RWPE2 (cell line): ENCODE measurements at regions not wholly inside any gene's neighbourhood (a gene's known extent, or its start where the extent isn't known, plus 50 kb on each side); places are given as distances from the start of the nearest gene placed in this dataset.

Experiments used
- ATAC-seq: fragments of 200-7000 bp; cut with Tn5 transposase; 3 replicates; pipeline ENCODE4 v1.9.1; 2021; ENCODE audit warnings: low read depth
- DNase-seq: peaks from one replicate; pipeline ENCODE4 v3.0.0-alpha.2; 2020; ENCODE audit warnings: low spot score
- H3K27ac ChIP-seq: fragments of 450-650 bp; 2 replicates; pipeline ENCODE4 v1.5.1; 2017; ENCODE audit warnings: mild to moderate bottlenecking; ENCODE audit not compliant: poor library complexity, severe bottlenecking
- H3K27me3 ChIP-seq: fragments of 250-450 bp; sonication (Bioruptor Pico); 2 replicates; pipeline ENCODE4 v1.5.1; 2021; ENCODE audit warnings: mild to moderate bottlenecking, moderate library complexity; ENCODE audit not compliant: insufficient read depth, poor library complexity, severe bottlenecking
- H3K36me3 ChIP-seq: fragments of 250-450 bp; sonication (Bioruptor Pico); 2 replicates; pipeline ENCODE4 v1.5.1; 2020; ENCODE audit warnings: low read depth, mild to moderate bottlenecking, moderate library complexity
- H3K4me1 ChIP-seq: fragments of 250-450 bp; sonication (Bioruptor Pico); 2 replicates; pipeline ENCODE4 v1.5.1; 2021; ENCODE audit warnings: mild to moderate bottlenecking, moderate library complexity; ENCODE audit not compliant: insufficient read depth, poor library complexity, severe bottlenecking
- H3K4me3 ChIP-seq: fragments of 250-450 bp; sonication (Bioruptor Pico); 2 replicates; pipeline ENCODE4 v1.5.1; 2021; ENCODE audit warnings: mild to moderate bottlenecking, moderate library complexity; ENCODE audit not compliant: severe bottlenecking
- H3K9me3 ChIP-seq: fragments of 250-450 bp; sonication (Bioruptor Pico); 2 replicates; pipeline ENCODE4 v1.5.1; 2021; ENCODE audit warnings: mild to moderate bottlenecking, moderate library complexity; ENCODE audit not compliant: severe bottlenecking
- CTCF ChIP-seq: fragments of 450-650 bp; IDR thresholded peaks from one replicate; pipeline ENCODE4 v1.5.1; 2017; ENCODE audit warnings: mild to moderate bottlenecking, moderate library complexity; ENCODE audit not compliant: poor library complexity, severe bottlenecking

- DNase-seq (no peak), ATAC-seq (no peak)
- Histone ChIP-seq H3K27me3 (no peaks in the 10 kb centered on the region), H3K9me3 (no peaks in the 10 kb centered on the region), H3K4me1 (peaks cover 27% of the 10 kb centered on the region), H3K4me3 (no peak overlapping the region), H3K36me3 (no peaks in the 10 kb centered on the region), H3K27ac (peak overlapping the region; percentile 83)
- no peak for TF ChIP-seq CTCF
These were observed 98.7 kb upstream of the GRIA3 start for GRCh38 chrX:123085311-123085940.

- no peak for DNase-seq
- H3K4me3 ChIP-seq: no peak overlapping the region
- peak overlapping the region; percentile 42 for H3K27ac ChIP-seq
These were observed 97.3 kb upstream of the GRIA3 start for GRCh38 chrX:123086768-123087167.

GRCh38 chrX:123087326-123087725 lies 96.8 kb upstream of the GRIA3 start:
- Histone ChIP-seq H3K4me3 (no peak overlapping the region), H3K27ac (peak overlapping the region; percentile 42), H3K4me1 (peaks cover 24% of the 10 kb centered on the region), H3K27me3 (no peaks in the 10 kb centered on the region), H3K9me3 (no peaks in the 10 kb centered on the region), H3K36me3 (no peaks in the 10 kb centered on the region)
- no peak for DNase-seq
- no peak for TF ChIP-seq CTCF
- ATAC-seq: peak; percentile 48

More at GRCh38 chrX:123086768-123087167, 97.3 kb upstream of the GRIA3 start:
- TF ChIP-seq CTCF: no peak
- Histone ChIP-seq H3K4me1 (peaks cover 26% of the 10 kb centered on the region), H3K9me3 (no peaks in the 10 kb centered on the region), H3K36me3 (no peaks in the 10 kb centered on the region), H3K27me3 (no peaks in the 10 kb centered on the region)
- ATAC-seq: no peak

- Histone ChIP-seq H3K4me1 (peaks cover 24% of the 10 kb centered on the region), H3K36me3 (no peaks in the 10 kb centered on the region), H3K27ac (peak overlapping the region; percentile 42), H3K4me3 (no peak overlapping the region), H3K27me3 (no peaks in the 10 kb centered on the region), H3K9me3 (no peaks in the 10 kb centered on the region)
- peak; percentile 41; the same call in 1 of the 3 replicates for ATAC-seq
- no peak for DNase-seq
- no peak for TF ChIP-seq CTCF
These were observed 95.7 kb upstream of the GRIA3 start for GRCh38 chrX:123088331-123088730.

- no peak overlapping the region for H3K4me3 ChIP-seq
- no peak overlapping the region for H3K27ac ChIP-seq
- H3K27me3 ChIP-seq: no peaks in the 10 kb centered on the region
- H3K36me3 ChIP-seq: no peaks in the 10 kb centered on the region
- H3K9me3 ChIP-seq: no peaks in the 10 kb centered on the region
- DNase-seq (no peak), ATAC-seq (no peak)
- TF ChIP-seq CTCF: no peak
- H3K4me1 ChIP-seq: peaks cover 24% of the 10 kb centered on the region
These were observed 95.1 kb upstream of the GRIA3 start for GRCh38 chrX:123088930-123089329.
